GM12878 (cell line): ENCODE measurements at regions not wholly inside any gene's neighbourhood (a gene's known extent, or its start where the extent isn't known, plus 50 kb on each side); places are given as distances from the start of the nearest gene placed in this dataset.

Experiments used
- ATAC-seq: fragments of 200-7000 bp; cut with Tn5 transposase; 3 replicates; pipeline ENCODE4 v1.9.1; 2020; ENCODE audit warnings: mild to moderate bottlenecking, moderate library complexity
- BruUV-seq: library from RNA; stranded (reverse); fragments of 400-500 nt; replicated peaks from 2 replicates; lab custom pipeline; 2021; lab: Mats Ljungman, UMichigan
- CTCF ChIA-PET: fragments of 300-600 bp; sonication (Branson Sonifier 250); formaldehyde crosslinking; extraction: SDS; loops from one replicate; lab custom pipeline; 2021; ENCODE audit warnings: inconsistent platforms; lab: Yijun Ruan, JAX
- POLR2A ChIA-PET: fragments of 350-600 bp; formaldehyde crosslinking; extraction: SDS; loops from one replicate; lab custom pipeline; 2021; ENCODE audit warnings: inconsistent platforms; lab: Charles Lee
- RAD21 ChIA-PET: fragments of 300-600 bp; sonication (Branson Sonifier 250); formaldehyde crosslinking; loops from one replicate; lab custom pipeline; 2023; ENCODE audit warnings: antibody characterized with exemption; ENCODE audit not compliant: unreplicated experiment; lab: Charles Lee
- SMC1A ChIA-PET: fragments of 300-600 bp; sonication (Branson Sonifier 250); formaldehyde crosslinking; loops from one replicate; lab custom pipeline; 2023; ENCODE audit not compliant: unreplicated experiment, uncharacterized antibody; lab: Charles Lee
- DNase-seq: peaks from one replicate; pipeline ENCODE4 v3.0.0-alpha.2; 2011; ENCODE audit warnings: low read depth, low spot score
- FAIRE-seq: peaks from 3 replicates; lab custom pipeline; 2011; peaks lifted over from hg19 to GRCh38; lab: Jason Lieb, UNC
- H2AFZ ChIP-seq: 2 replicates; pipeline ENCODE4 v1.6.0; 2011; ENCODE audit warnings: low read depth, low read length, control low read depth; ENCODE audit not compliant: control insufficient read depth
- H3K27ac ChIP-seq: 2 replicates; pipeline ENCODE4 v1.5.1; 2011; ENCODE audit warnings: control low read depth; ENCODE audit not compliant: control insufficient read depth, insufficient read depth
- H3K27me3 ChIP-seq, 2 experiments: replicated peaks in 1 of 2; 2 replicates each; pipeline versions ENCODE4 v1.6.0 to v1.6.1; 2011; ENCODE audit warnings: low read length in 1 of 2; ENCODE audit not compliant: control insufficient read depth in 2 of 2, insufficient read depth in 2 of 2
- H3K36me3 ChIP-seq, 2 experiments: 2 replicates each; pipeline ENCODE4 v1.5.1; 2011; ENCODE audit warnings: low read length in 1 of 2; ENCODE audit not compliant: control insufficient read depth in 2 of 2, insufficient read depth in 2 of 2
- H3K4me1 ChIP-seq: 2 replicates; pipeline ENCODE4 v1.6.1; 2011; ENCODE audit warnings: mild to moderate bottlenecking, low read length, moderate library complexity, mixed read lengths; ENCODE audit not compliant: control insufficient read depth, insufficient read depth
- H3K4me2 ChIP-seq: 2 replicates; pipeline ENCODE4 v1.6.0; 2011; ENCODE audit warnings: control low read depth; ENCODE audit not compliant: control insufficient read depth, insufficient read depth
- H3K4me3 ChIP-seq: fragments of 200-600 bp; sonication (generic); 2 replicates; pipeline ENCODE4 v1.5.1; 2016
- H3K79me2 ChIP-seq: 2 replicates; pipeline ENCODE4 v1.6.0; 2011; ENCODE audit warnings: low read length; ENCODE audit not compliant: control insufficient read depth, insufficient read depth
- H3K9ac ChIP-seq: 2 replicates; pipeline ENCODE4 v1.8.0; 2011; ENCODE audit warnings: low read length, control low read depth, mixed read lengths; ENCODE audit not compliant: control insufficient read depth, insufficient read depth
- H3K9me3 ChIP-seq: replicated peaks from 3 replicates; pipeline ENCODE4 v1.5.1; 2011; ENCODE audit warnings: mild to moderate bottlenecking, low read length; ENCODE audit not compliant: control insufficient read depth, insufficient read depth
- H4K20me1 ChIP-seq: 2 replicates; pipeline ENCODE4 v1.6.0; 2011; ENCODE audit not compliant: control insufficient read depth, insufficient read depth
- CEBPB ChIP-seq, 2 experiments: fragments of 150-350 bp in 1 of 2; IDR thresholded peaks; 2 replicates each; pipeline ENCODE4 v1.6.1; 2012 to 2014; ENCODE audit warnings: low read depth in 2 of 2, low read length in 2 of 2, borderline replicate concordance in 1 of 2, inconsistent platforms in 1 of 2
- NBN ChIP-seq: fragments of 450-650 bp; IDR thresholded peaks from 2 replicates; pipeline ENCODE4 v1.6.1; 2016
- NR2C1 ChIP-seq: fragments of 450-650 bp; IDR thresholded peaks from 2 replicates; pipeline ENCODE4 v1.6.1; 2017; ENCODE audit warnings: antibody characterized with exemption, mild to moderate bottlenecking, moderate library complexity
- PAX8 ChIP-seq: fragments of 450-650 bp; IDR thresholded peaks from 2 replicates; pipeline ENCODE4 v1.6.1; 2017; ENCODE audit warnings: mild to moderate bottlenecking, moderate library complexity
- POLR2AphosphoS5 ChIP-seq: IDR thresholded peaks from 2 replicates; pipeline ENCODE4 v1.6.1; 2011; ENCODE audit warnings: mild to moderate bottlenecking, low read length, inconsistent platforms
- TCF12 ChIP-seq: IDR thresholded peaks from 2 replicates; pipeline ENCODE4 v1.6.1; 2011; ENCODE audit warnings: low read depth, mild to moderate bottlenecking, low read length
- ZBED1 ChIP-seq: IDR thresholded peaks from 2 replicates; pipeline ENCODE4 v1.6.1; 2016; ENCODE audit warnings: borderline replicate concordance
- WGBS: methylation state at CpG from one replicate; pipeline ENCODE4 v1.1.6; 2016; ENCODE audit warnings: low lambda C conversion rate; ENCODE audit not compliant: insufficient replicate concordance, insufficient coverage; ENCODE audit errors: missing lambda C conversion rate; 5-methylcytosine and 5-hydroxymethylcytosine counted together
- in situ Hi-C: fragments of 300-500 bp; cut with MboI; formaldehyde crosslinking; loops from 9 replicates; pipeline ENCODE4 v1.14.3; 2018; ENCODE audit warnings: mixed read lengths
- intact Hi-C: fragments of 100-400 bp; cut with micrococcal nuclease; formaldehyde crosslinking; loops from one replicate; pipeline ENCODE4 v1.14.2; 2022; ENCODE audit not compliant: unreplicated experiment
- TF ChIP-seq, protein P1 (sequence below): fragments of 450-650 bp; IDR thresholded peaks from 2 replicates; pipeline ENCODE4 v1.6.1; 2017; ENCODE audit warnings: mild to moderate bottlenecking, moderate library complexity
- TF ChIP-seq, protein P2 (sequence below): fragments of 450-650 bp; IDR thresholded peaks from 2 replicates; pipeline ENCODE4 v1.6.1; 2018; ENCODE audit warnings: mild to moderate bottlenecking, low read depth, moderate library complexity; ENCODE audit not compliant: partially characterized antibody
- TF ChIP-seq, protein P3 (sequence below): IDR thresholded peaks from 2 replicates; pipeline ENCODE4 v1.6.1; 2012; ENCODE audit warnings: low read depth, low read length, improper control_type of control experiment
- TF ChIP-seq, protein P4 (sequence below): fragments of 450-650 bp; IDR thresholded peaks from 2 replicates; pipeline ENCODE4 v1.6.1; 2016; ENCODE audit warnings: mild to moderate bottlenecking, moderate library complexity, borderline replicate concordance

DNA sequence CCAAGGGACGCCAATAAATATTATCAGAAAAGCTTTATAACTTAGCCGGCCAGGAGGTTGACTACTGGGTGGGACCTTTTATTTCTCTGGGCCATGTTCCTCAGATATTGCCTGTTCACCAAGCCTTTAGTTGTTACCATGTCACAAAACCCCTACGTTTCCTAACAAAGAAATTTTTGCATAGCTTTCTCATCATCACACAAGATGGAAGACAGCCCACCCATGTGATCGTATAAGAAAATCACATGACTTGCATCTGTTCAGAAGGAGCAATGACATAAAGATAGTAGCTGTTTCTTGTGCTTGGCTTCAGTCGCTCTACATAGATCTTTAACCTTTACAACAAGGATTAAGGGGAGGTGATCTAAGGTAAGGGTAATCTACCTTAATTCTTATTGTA lies 88.9 kb upstream of the NGF start:
- POLR2A ChIA-PET, result no interaction called here
- no peak overlapping the region for H3K27ac ChIP-seq
- no peaks in the 10 kb centered on the region for H3K4me1 ChIP-seq
- no peaks in the 10 kb centered on the region for H3K36me3 ChIP-seq
- H3K9ac ChIP-seq, result no peak overlapping the region
- no peaks in the 10 kb centered on the region for H3K9me3 ChIP-seq
- intact Hi-C loops, result no loop called here
- BruUV-seq, result no TSS peak
- H4K20me1 ChIP-seq, result no peaks in the 10 kb centered on the region
- no peaks in the 10 kb centered on the region for H3K27me3 ChIP-seq
- FAIRE-seq (no peak), ATAC-seq (no peak), DNase-seq (no peak)
- 25% methylated on average over 5 of the region's 5 CpGs for WGBS
- H3K79me2 ChIP-seq, result no peaks in the 10 kb centered on the region
- RAD21 ChIA-PET, result no interaction called here
- SMC1A ChIA-PET, result interaction anchor here (0.9 to 1.0 kb wide), 3 partner anchors 8 to 289 kb away, joined by 3 to 5 read pairs (median 3); no protein-coding TSS in a partner anchor
- in situ Hi-C loops, result loop anchor here (10.0 kb wide), 1 partner anchor 58 kb away; no protein-coding TSS in a partner anchor
- H3K4me3 ChIP-seq, result no peak overlapping the region
- CTCF ChIA-PET, result no interaction called here
- H3K4me2 ChIP-seq, result no peak overlapping the region
- H2AFZ ChIP-seq, result no peak overlapping the region
- TF ChIP-seq TCF12, result no peak
- TF ChIP-seq, protein P1, sequence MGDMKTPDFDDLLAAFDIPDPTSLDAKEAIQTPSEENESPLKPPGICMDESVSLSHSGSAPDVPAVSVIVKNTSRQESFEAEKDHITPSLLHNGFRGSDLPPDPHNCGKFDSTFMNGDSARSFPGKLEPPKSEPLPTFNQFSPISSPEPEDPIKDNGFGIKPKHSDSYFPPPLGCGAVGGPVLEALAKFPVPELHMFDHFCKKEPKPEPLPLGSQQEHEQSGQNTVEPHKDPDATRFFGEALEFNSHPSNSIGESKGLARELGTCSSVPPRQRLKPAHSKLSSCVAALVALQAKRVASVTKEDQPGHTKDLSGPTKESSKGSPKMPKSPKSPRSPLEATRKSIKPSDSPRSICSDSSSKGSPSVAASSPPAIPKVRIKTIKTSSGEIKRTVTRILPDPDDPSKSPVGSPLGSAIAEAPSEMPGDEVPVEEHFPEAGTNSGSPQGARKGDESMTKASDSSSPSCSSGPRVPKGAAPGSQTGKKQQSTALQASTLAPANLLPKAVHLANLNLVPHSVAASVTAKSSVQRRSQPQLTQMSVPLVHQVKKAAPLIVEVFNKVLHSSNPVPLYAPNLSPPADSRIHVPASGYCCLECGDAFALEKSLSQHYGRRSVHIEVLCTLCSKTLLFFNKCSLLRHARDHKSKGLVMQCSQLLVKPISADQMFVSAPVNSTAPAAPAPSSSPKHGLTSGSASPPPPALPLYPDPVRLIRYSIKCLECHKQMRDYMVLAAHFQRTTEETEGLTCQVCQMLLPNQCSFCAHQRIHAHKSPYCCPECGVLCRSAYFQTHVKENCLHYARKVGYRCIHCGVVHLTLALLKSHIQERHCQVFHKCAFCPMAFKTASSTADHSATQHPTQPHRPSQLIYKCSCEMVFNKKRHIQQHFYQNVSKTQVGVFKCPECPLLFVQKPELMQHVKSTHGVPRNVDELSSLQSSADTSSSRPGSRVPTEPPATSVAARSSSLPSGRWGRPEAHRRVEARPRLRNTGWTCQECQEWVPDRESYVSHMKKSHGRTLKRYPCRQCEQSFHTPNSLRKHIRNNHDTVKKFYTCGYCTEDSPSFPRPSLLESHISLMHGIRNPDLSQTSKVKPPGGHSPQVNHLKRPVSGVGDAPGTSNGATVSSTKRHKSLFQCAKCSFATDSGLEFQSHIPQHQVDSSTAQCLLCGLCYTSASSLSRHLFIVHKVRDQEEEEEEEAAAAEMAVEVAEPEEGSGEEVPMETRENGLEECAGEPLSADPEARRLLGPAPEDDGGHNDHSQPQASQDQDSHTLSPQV, result no peak
- no peak for TF ChIP-seq ZBED1
- TF ChIP-seq POLR2AphosphoS5, result no peak
- TF ChIP-seq PAX8, result no peak
- no peak for TF ChIP-seq NBN
- TF ChIP-seq, protein P2, sequence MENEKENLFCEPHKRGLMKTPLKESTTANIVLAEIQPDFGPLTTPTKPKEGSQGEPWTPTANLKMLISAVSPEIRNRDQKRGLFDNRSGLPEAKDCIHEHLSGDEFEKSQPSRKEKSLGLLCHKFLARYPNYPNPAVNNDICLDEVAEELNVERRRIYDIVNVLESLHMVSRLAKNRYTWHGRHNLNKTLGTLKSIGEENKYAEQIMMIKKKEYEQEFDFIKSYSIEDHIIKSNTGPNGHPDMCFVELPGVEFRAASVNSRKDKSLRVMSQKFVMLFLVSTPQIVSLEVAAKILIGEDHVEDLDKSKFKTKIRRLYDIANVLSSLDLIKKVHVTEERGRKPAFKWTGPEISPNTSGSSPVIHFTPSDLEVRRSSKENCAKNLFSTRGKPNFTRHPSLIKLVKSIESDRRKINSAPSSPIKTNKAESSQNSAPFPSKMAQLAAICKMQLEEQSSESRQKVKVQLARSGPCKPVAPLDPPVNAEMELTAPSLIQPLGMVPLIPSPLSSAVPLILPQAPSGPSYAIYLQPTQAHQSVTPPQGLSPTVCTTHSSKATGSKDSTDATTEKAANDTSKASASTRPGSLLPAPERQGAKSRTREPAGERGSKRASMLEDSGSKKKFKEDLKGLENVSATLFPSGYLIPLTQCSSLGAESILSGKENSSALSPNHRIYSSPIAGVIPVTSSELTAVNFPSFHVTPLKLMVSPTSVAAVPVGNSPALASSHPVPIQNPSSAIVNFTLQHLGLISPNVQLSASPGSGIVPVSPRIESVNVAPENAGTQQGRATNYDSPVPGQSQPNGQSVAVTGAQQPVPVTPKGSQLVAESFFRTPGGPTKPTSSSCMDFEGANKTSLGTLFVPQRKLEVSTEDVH, result no peak
- TF ChIP-seq, protein P3, sequence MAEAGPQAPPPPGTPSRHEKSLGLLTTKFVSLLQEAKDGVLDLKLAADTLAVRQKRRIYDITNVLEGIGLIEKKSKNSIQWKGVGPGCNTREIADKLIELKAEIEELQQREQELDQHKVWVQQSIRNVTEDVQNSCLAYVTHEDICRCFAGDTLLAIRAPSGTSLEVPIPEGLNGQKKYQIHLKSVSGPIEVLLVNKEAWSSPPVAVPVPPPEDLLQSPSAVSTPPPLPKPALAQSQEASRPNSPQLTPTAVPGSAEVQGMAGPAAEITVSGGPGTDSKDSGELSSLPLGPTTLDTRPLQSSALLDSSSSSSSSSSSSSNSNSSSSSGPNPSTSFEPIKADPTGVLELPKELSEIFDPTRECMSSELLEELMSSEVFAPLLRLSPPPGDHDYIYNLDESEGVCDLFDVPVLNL, result no peak
- TF ChIP-seq NR2C1, result no peak
- TF ChIP-seq CEBPB (IDR thresholded peaks at IDR 0.05; ENCODE audit: borderline replicate concordance in 1 of 2, low read depth in 2 of 2, low read length in 2 of 2), result no peak
- TF ChIP-seq, protein P4, sequence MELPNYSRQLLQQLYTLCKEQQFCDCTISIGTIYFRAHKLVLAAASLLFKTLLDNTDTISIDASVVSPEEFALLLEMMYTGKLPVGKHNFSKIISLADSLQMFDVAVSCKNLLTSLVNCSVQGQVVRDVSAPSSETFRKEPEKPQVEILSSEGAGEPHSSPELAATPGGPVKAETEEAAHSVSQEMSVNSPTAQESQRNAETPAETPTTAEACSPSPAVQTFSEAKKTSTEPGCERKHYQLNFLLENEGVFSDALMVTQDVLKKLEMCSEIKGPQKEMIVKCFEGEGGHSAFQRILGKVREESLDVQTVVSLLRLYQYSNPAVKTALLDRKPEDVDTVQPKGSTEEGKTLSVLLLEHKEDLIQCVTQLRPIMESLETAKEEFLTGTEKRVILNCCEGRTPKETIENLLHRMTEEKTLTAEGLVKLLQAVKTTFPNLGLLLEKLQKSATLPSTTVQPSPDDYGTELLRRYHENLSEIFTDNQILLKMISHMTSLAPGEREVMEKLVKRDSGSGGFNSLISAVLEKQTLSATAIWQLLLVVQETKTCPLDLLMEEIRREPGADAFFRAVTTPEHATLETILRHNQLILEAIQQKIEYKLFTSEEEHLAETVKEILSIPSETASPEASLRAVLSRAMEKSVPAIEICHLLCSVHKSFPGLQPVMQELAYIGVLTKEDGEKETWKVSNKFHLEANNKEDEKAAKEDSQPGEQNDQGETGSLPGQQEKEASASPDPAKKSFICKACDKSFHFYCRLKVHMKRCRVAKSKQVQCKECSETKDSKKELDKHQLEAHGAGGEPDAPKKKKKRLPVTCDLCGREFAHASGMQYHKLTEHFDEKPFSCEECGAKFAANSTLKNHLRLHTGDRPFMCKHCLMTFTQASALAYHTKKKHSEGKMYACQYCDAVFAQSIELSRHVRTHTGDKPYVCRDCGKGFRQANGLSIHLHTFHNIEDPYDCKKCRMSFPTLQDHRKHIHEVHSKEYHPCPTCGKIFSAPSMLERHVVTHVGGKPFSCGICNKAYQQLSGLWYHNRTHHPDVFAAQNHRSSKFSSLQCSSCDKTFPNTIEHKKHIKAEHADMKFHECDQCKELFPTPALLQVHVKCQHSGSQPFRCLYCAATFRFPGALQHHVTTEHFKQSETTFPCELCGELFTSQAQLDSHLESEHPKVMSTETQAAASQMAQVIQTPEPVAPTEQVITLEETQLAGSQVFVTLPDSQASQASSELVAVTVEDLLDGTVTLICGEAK, result no peak
